ENCODE measurements at regions not wholly inside any gene's neighbourhood (a gene's known extent, or its start where the extent isn't known, plus 50 kb on each side); places are given as distances from the start of the nearest gene placed in this dataset.

GRCh38 chr5:97406946-97407676 lies 224.1 kb upstream of the RIOK2 start:
- TF ChIP-seq GATA3 (IDR thresholded peaks at IDR 0.05; ENCODE audit: low read depth, low read length) = no peak
- TF ChIP-seq GATA2 (IDR thresholded peaks at IDR 0.05; ENCODE audit: low read depth, low read length) = no peak

Data from SH-SY5Y (cell line).